ENCODE measurements at regions not wholly inside any gene's neighbourhood (a gene's known extent, or its start where the extent isn't known, plus 50 kb on each side); places are given as distances from the start of the nearest gene placed in this dataset.

GRCh38 chr9:108765265-108765664 lies 90.5 kb downstream of the ACTL7B start:
- no peak overlapping the region for H3K4me3 ChIP-seq (replicated peaks; ENCODE audit: low read depth, low read length)
- TF ChIP-seq CTCF (IDR thresholded peaks at IDR 0.05; ENCODE audit: low read depth, low read length, missing control alignments): no peak
- DNase-seq (ENCODE audit: extremely low read depth, low read depth): no peak

- H3K4me3 ChIP-seq (replicated peaks; ENCODE audit: low read depth, low read length): no peak overlapping the region
- DNase-seq (ENCODE audit: extremely low read depth, low read depth): no peak
- TF ChIP-seq CTCF (IDR thresholded peaks at IDR 0.05; ENCODE audit: low read depth, low read length, missing control alignments): no peak
Measured at GRCh38 chr9:108762348-108763055, 93.3 kb downstream of the ACTL7B start.

- no peak overlapping the region for H3K4me3 ChIP-seq (replicated peaks; ENCODE audit: low read depth, low read length)
- TF ChIP-seq CTCF (IDR thresholded peaks at IDR 0.05; ENCODE audit: low read depth, low read length, missing control alignments): peak; percentile 84
- DNase-seq (ENCODE audit: extremely low read depth, low read depth): peak; percentile 51
Measured at GRCh38 chr9:108761655-108762347, 94.0 kb downstream of the ACTL7B start.

GRCh38 chr9:108760841-108761240 lies 94.9 kb downstream of the ACTL7B start:
- TF ChIP-seq CTCF (IDR thresholded peaks at IDR 0.05; ENCODE audit: low read depth, low read length, missing control alignments): no peak
- no peak overlapping the region for H3K4me3 ChIP-seq (replicated peaks; ENCODE audit: low read depth, low read length)
- no peak for DNase-seq (ENCODE audit: extremely low read depth, low read depth)

GRCh38 chr9:108759835-108760234 lies 96.0 kb downstream of the ACTL7B start:
- H3K4me3 ChIP-seq (replicated peaks; ENCODE audit: low read depth, low read length): no peak overlapping the region
- no peak for TF ChIP-seq CTCF (IDR thresholded peaks at IDR 0.05; ENCODE audit: low read depth, low read length, missing control alignments)
- no peak for DNase-seq (ENCODE audit: extremely low read depth, low read depth)

- no peak overlapping the region for H3K4me3 ChIP-seq (replicated peaks; ENCODE audit: low read depth, low read length)
- TF ChIP-seq CTCF (IDR thresholded peaks at IDR 0.05; ENCODE audit: low read depth, low read length, missing control alignments): no peak
- DNase-seq (ENCODE audit: extremely low read depth, low read depth): no peak
Measured at GRCh38 chr9:108759399-108759798, 96.4 kb downstream of the ACTL7B start.

Data from HFF-Myc (cell line).